H9 (cell line): ENCODE measurements at regions not wholly inside any gene's neighbourhood (a gene's known extent, or its start where the extent isn't known, plus 50 kb on each side); places are given as distances from the start of the nearest gene placed in this dataset.

Experiments
- DNase-seq: peaks from one replicate; pipeline ENCODE4 v3.0.0-alpha.2; 2017
- H2AFZ ChIP-seq: one replicate; pipeline ENCODE4 v1.6.1; 2013; ENCODE audit warnings: mild to moderate bottlenecking, low read length, control low read depth, moderate library complexity
- H2AK5ac ChIP-seq: 2 replicates; pipeline ENCODE4 v1.6.1; 2013; ENCODE audit warnings: low read length, control low read depth, mixed read lengths; ENCODE audit not compliant: insufficient read length
- H2BK120ac ChIP-seq: one replicate; pipeline ENCODE4 v1.6.1; 2013; ENCODE audit warnings: low read depth, mild to moderate bottlenecking, low read length, control low read depth, inconsistent platforms; ENCODE audit not compliant: poor library complexity, severe bottlenecking
- H2BK12ac ChIP-seq: 2 replicates; pipeline ENCODE4 v1.6.1; 2013; ENCODE audit warnings: low read length, control low read depth, mixed read lengths, low read depth; ENCODE audit not compliant: insufficient read length
- H2BK15ac ChIP-seq: 2 replicates; pipeline ENCODE4 v1.6.1; 2013; ENCODE audit warnings: low read depth, low read length, control low read depth
- H2BK20ac ChIP-seq: one replicate; pipeline ENCODE4 v1.6.1; 2013; ENCODE audit warnings: low read depth, mild to moderate bottlenecking, low read length, control low read depth, inconsistent platforms; ENCODE audit not compliant: poor library complexity, severe bottlenecking
- H2BK5ac ChIP-seq: 2 replicates; pipeline ENCODE4 v1.6.1; 2013; ENCODE audit warnings: low read length, control low read depth, mixed read lengths; ENCODE audit not compliant: insufficient read length
- H3K14ac ChIP-seq: 2 replicates; pipeline ENCODE4 v1.6.1; 2013; ENCODE audit warnings: low read length, control low read depth; ENCODE audit not compliant: insufficient read depth
- H3K18ac ChIP-seq: 2 replicates; pipeline ENCODE4 v1.6.1; 2013; ENCODE audit warnings: low read depth, mild to moderate bottlenecking, mixed read lengths, low read length, control low read depth; ENCODE audit not compliant: insufficient read length
- H3K23ac ChIP-seq: 2 replicates; pipeline ENCODE4 v1.6.1; 2013; ENCODE audit warnings: low read length, control low read depth, mixed read lengths, low read depth; ENCODE audit not compliant: insufficient read length
- H3K23me2 ChIP-seq: 2 replicates; pipeline ENCODE4 v1.6.1; 2013; ENCODE audit warnings: low read depth, mild to moderate bottlenecking, mixed read lengths, low read length, control low read depth; ENCODE audit not compliant: insufficient read length, poor library complexity, severe bottlenecking
- H3K27ac ChIP-seq: 2 replicates; pipeline ENCODE4 v1.5.1; 2013; ENCODE audit warnings: low read length, control low read depth, mixed read lengths, low read depth; ENCODE audit not compliant: insufficient read length
- H3K27me3 ChIP-seq: 2 replicates; pipeline ENCODE4 v1.6.1; 2013; ENCODE audit warnings: low read length, control low read depth, inconsistent platforms; ENCODE audit not compliant: insufficient read depth
- H3K4ac ChIP-seq: 2 replicates; pipeline ENCODE4 v1.6.1; 2013; ENCODE audit warnings: low read depth, mild to moderate bottlenecking, control low read depth, inconsistent platforms, low read length, moderate library complexity
- H3K4me1 ChIP-seq: 2 replicates; pipeline ENCODE4 v1.6.1; 2013; ENCODE audit warnings: low read length, control low read depth, inconsistent platforms; ENCODE audit not compliant: insufficient read depth
- H3K4me2 ChIP-seq: 2 replicates; pipeline ENCODE4 v1.6.1; 2013; ENCODE audit warnings: low read length, control low read depth, mixed read lengths; ENCODE audit not compliant: insufficient read length, insufficient read depth
- H3K56ac ChIP-seq: 2 replicates; pipeline ENCODE4 v1.6.1; 2013; ENCODE audit warnings: low read depth, mild to moderate bottlenecking, mixed read lengths, low read length, control low read depth; ENCODE audit not compliant: insufficient read length
- H3K79me1 ChIP-seq: 2 replicates; pipeline ENCODE4 v1.6.1; 2013; ENCODE audit warnings: low read depth, mild to moderate bottlenecking, moderate library complexity, low read length, control low read depth, inconsistent platforms; ENCODE audit not compliant: insufficient read depth, poor library complexity, severe bottlenecking
- H3K79me2 ChIP-seq: 2 replicates; pipeline ENCODE4 v1.6.1; 2013; ENCODE audit warnings: low read length, control low read depth, inconsistent platforms; ENCODE audit not compliant: insufficient read depth
- H3K9ac ChIP-seq: 2 replicates; pipeline ENCODE4 v1.6.1; 2013; ENCODE audit warnings: low read length, control low read depth, mixed read lengths; ENCODE audit not compliant: insufficient read length; ENCODE audit errors: extremely low read depth
- H3K9me3 ChIP-seq: one replicate; pipeline ENCODE4 v1.6.1; 2013; ENCODE audit warnings: low read depth, low read length, inconsistent platforms; ENCODE audit not compliant: control insufficient read depth
- H3T11ph ChIP-seq: one replicate; pipeline ENCODE4 v1.6.1; 2013; ENCODE audit warnings: mild to moderate bottlenecking, low read length, control low read depth, inconsistent platforms
- H4K20me1 ChIP-seq: one replicate; pipeline ENCODE4 v1.6.1; 2013; ENCODE audit not compliant: control insufficient read depth, insufficient read length, insufficient read depth
- H4K5ac ChIP-seq: 2 replicates; pipeline ENCODE4 v1.6.1; 2013; ENCODE audit warnings: low read depth, mild to moderate bottlenecking, mixed read lengths, low read length, control low read depth; ENCODE audit not compliant: insufficient read length
- H4K8ac ChIP-seq: replicated peaks from 2 replicates; pipeline ENCODE4 v1.6.1; 2013; ENCODE audit warnings: low read length, control low read depth, mixed read lengths, low read depth; ENCODE audit not compliant: insufficient read length
- H4K91ac ChIP-seq: 2 replicates; pipeline ENCODE4 v1.6.1; 2013; ENCODE audit warnings: low read depth, mild to moderate bottlenecking, moderate library complexity, mixed read lengths, low read length, control low read depth; ENCODE audit not compliant: insufficient read length
- H3K27ac Mint-ChIP-seq, 3 experiments: 2 replicates in 2 of 3; 3 replicates in 1 of 3; pipeline ENCODE4 v1.8.0; 2020 to 2021; ENCODE audit warnings: mixed read lengths in 3 of 3, mild to moderate bottlenecking in 1 of 3, moderate library complexity in 1 of 3
- H3K27me3 Mint-ChIP-seq: 2 replicates; pipeline ENCODE4 v1.8.0; 2021; ENCODE audit warnings: low read depth, mild to moderate bottlenecking, moderate library complexity, mixed read lengths
- H3K36me3 Mint-ChIP-seq, 3 experiments: 2 replicates in 2 of 3; 3 replicates in 1 of 3; pipeline ENCODE4 v1.8.0; 2020 to 2021; ENCODE audit warnings: low read depth in 3 of 3, mixed read lengths in 3 of 3; ENCODE audit not compliant: insufficient read depth in 1 of 3
- H3K4me1 Mint-ChIP-seq, 2 experiments: 2 replicates each; pipeline ENCODE4 v1.8.0; 2020; ENCODE audit warnings: mixed read lengths in 2 of 2
- H3K4me3 Mint-ChIP-seq, 2 experiments: 2 replicates in 1 of 2; 3 replicates in 1 of 2; pipeline ENCODE4 v1.8.0; 2020 to 2021; ENCODE audit warnings: mild to moderate bottlenecking in 2 of 2, mixed read lengths in 2 of 2, moderate library complexity in 1 of 2
- H3K9me3 Mint-ChIP-seq, 2 experiments: 2 replicates in 1 of 2; 3 replicates in 1 of 2; pipeline ENCODE4 v1.8.0; 2020; ENCODE audit warnings: mild to moderate bottlenecking in 2 of 2, mixed read lengths in 2 of 2, moderate library complexity in 1 of 2
- TF ChIP-seq, protein P1 (sequence below): fragments of 200-600 bp; sonication (generic); conservative IDR thresholded peaks from 3 replicates; pipeline ENCODE4 v1.8.0; 2021; ENCODE audit warnings: antibody characterized with exemption, mild to moderate bottlenecking

DNA sequence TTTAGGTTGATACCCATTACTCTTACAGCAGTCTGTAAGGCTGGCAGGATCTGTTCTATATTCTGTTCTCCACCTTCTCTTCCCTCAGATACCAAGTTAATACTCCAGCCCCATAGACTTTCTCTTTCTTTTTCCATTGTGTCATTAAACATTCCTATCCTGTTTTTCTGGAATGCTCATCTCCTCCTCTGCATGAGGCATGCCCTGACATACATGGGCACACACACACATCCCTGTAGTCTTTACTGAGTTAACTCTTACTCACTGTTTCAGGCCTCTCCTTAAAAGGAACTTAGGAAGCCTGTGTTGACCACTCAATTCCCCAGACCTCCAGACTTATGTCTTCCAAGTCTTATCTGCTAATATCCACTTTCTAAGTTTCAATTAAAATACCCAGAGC, 476.8 kb downstream of the METTL15 start:
- H2BK15ac ChIP-seq = no peak overlapping the region
- H3K36me3 Mint-ChIP-seq = no peaks in the 10 kb centered on the region
- no peak overlapping the region for H2BK12ac ChIP-seq
- H3K9ac ChIP-seq = no peak overlapping the region
- H3K18ac ChIP-seq = no peak overlapping the region
- no peaks in the 10 kb centered on the region for H3K27me3 ChIP-seq
- H4K8ac ChIP-seq = no peak overlapping the region
- no peak overlapping the region for H3T11ph ChIP-seq
- H4K91ac ChIP-seq = no peak overlapping the region
- H3K4ac ChIP-seq = no peak overlapping the region
- H3K14ac ChIP-seq = no peak overlapping the region
- no peak overlapping the region for H2AK5ac ChIP-seq
- H2AFZ ChIP-seq = no peak overlapping the region
- peaks cover 7 to 14% of the 10 kb centered on the region in 2 experiments for H3K4me1 Mint-ChIP-seq
- no peak overlapping the region for H2BK20ac ChIP-seq
- H3K56ac ChIP-seq = no peak overlapping the region
- H3K23me2 ChIP-seq = no peaks in the 10 kb centered on the region
- H3K23ac ChIP-seq = no peak overlapping the region
- H3K79me1 ChIP-seq = no peaks in the 10 kb centered on the region
- no peaks in the 10 kb centered on the region for H3K79me2 ChIP-seq
- no peaks in the 10 kb centered on the region for H3K27me3 Mint-ChIP-seq
- TF ChIP-seq, protein P1, sequence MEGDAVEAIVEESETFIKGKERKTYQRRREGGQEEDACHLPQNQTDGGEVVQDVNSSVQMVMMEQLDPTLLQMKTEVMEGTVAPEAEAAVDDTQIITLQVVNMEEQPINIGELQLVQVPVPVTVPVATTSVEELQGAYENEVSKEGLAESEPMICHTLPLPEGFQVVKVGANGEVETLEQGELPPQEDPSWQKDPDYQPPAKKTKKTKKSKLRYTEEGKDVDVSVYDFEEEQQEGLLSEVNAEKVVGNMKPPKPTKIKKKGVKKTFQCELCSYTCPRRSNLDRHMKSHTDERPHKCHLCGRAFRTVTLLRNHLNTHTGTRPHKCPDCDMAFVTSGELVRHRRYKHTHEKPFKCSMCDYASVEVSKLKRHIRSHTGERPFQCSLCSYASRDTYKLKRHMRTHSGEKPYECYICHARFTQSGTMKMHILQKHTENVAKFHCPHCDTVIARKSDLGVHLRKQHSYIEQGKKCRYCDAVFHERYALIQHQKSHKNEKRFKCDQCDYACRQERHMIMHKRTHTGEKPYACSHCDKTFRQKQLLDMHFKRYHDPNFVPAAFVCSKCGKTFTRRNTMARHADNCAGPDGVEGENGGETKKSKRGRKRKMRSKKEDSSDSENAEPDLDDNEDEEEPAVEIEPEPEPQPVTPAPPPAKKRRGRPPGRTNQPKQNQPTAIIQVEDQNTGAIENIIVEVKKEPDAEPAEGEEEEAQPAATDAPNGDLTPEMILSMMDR = no peak
- DNase-seq = no peak
- H3K9me3 Mint-ChIP-seq = no peaks in the 10 kb centered on the region
- no peak overlapping the region for H3K4me2 ChIP-seq
- no peak overlapping the region for H4K5ac ChIP-seq
- no peak overlapping the region for H2BK120ac ChIP-seq
- no peak overlapping the region for H3K4me3 Mint-ChIP-seq
- no peak overlapping the region for H3K27ac Mint-ChIP-seq
- H3K4me1 ChIP-seq = no peaks in the 10 kb centered on the region
- no peaks in the 10 kb centered on the region for H4K20me1 ChIP-seq
- H3K9me3 ChIP-seq = no peaks in the 10 kb centered on the region
- H3K27ac ChIP-seq = no peak overlapping the region
- no peak overlapping the region for H2BK5ac ChIP-seq
